ENCODE measurements at regions not wholly inside any gene's neighbourhood (a gene's known extent, or its start where the extent isn't known, plus 50 kb on each side); places are given as distances from the start of the nearest gene placed in this dataset.
"Not testable (repeated sequence)": the region's sequence is repeated elsewhere in the genome, so short reads cannot be mapped to it uniquely, and the experiment has no call there.

DNA sequence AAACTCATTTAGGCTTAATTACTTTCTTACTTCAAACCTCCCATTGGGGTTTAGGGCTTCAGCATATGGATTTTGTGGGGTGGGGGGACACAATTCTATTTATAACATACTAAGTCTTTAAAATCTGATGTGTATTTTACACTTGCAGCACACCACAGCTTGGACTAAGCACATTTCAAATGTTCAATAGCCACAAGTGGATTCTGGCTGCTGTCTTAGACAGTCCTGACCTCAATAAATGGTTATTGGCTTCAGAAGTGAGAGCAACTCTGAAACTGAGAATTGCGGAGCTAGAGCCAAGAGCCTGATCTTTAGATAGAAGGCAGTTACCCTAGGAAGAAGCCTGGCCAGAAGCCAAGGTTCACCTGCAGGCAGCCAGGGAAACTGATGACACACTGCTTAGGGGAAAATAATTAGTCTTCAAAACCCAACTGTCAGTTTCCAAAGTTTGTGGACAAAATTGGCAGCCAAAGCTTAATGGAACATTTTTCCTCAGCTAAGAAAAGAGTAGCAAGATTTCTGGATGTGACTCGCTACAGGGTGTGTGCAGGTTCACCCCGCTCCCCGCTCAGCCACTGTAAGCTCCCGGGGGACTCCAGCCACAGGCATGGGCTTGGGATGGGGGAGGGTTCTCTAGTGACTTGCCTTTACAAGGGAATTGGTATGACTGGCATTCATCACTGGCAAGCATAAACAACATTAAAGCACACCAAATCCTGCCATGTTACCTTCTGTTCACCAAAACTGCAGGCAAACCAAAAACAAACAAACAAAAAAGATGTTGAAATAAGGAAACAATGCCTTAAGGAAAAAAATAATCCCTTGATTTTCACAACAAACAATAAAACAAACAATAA, 219.8 kb downstream of the TFAP2A start:
- in situ Hi-C loops (cut with HindIII; ENCODE audit: low sequenced_read_pairs): no loop called here
- no peak for DNase-seq (ENCODE audit: low spot score)

DNA sequence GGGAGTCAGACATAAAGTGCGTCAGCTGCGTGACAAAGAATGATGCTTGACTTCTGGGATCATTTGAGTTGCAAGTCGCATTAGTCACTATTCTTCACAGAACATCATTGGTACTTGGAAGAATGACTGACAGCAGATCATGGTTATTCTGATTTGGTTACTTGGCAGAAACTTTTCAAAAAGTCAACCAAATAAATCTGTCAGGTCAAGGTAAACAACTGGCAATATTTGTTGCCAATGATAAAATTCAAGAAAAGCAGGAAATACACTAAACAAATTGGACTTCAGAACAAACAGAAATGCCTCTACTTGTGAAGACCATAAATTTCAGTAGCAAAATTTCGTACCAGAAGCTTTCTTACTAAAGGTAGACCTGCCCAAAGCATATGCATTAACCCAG, 221.6 kb downstream of the TFAP2A start:
- in situ Hi-C loops (cut with HindIII; ENCODE audit: low sequenced_read_pairs): no loop called here
- no peak for DNase-seq (ENCODE audit: low spot score)

DNA sequence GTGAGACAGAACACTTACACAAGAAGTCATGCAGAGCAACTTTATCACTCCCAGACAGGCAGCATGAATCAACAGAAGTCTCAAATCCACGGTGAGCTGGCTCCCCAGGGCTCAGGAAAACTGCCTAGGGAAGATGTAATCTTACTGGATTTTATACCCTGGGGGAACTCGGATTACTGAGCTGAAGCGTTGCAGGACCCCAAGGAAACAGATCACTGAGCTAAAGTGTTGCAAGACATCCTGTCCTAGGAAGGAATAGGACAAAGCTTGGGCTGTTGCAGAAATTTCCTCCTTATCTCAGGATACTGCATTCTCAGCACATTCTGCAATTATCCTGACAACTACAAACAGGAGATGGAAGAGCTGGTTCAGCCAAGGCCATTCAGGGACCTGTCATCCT, 224.8 kb downstream of the TFAP2A start:
- DNase-seq (ENCODE audit: low spot score): no peak
- in situ Hi-C loops (cut with HindIII; ENCODE audit: low sequenced_read_pairs): no loop called here

DNA sequence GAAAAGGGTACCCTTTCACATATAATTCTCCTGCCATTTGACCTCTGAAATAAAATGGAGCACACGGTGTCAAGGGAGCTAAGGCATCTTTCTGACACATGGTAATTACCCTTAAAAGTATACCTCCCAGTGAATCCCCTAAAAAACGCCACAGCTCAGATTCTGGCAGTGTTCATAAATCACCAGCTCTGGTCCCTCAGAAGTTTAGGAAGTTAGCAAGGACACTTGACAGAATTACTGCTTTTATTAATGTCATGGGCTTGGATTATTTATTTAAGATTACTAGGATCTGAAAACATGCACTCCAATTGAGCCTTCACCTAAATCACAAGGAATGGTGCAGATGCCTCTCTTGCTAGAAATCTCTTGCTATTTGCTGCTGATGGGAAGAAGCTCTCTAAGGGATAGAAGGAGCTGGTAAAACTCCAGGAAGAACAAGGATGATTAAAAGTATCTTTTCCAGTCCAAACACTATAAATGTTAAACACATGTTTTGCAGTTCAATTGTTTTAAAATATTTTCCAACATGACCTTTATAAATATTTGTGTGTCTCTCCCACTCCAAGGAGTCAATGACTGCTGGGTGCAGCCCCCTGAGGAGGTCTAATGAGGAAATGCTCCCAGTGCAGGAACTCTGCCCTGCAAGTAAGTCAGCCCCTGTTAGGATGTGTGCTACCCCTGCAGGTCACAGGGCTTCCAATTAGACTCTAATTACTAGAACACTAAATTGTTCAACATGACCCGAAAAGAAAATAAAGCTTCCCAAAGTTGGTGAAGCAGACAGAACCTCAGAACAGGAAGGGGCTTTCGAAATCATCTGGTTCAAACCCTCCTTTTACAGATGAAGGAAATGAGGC, 230.3 kb downstream of the TFAP2A start:
- DNase-seq (ENCODE audit: low spot score): no peak
- in situ Hi-C loops (cut with HindIII; ENCODE audit: low sequenced_read_pairs): no loop called here

DNA sequence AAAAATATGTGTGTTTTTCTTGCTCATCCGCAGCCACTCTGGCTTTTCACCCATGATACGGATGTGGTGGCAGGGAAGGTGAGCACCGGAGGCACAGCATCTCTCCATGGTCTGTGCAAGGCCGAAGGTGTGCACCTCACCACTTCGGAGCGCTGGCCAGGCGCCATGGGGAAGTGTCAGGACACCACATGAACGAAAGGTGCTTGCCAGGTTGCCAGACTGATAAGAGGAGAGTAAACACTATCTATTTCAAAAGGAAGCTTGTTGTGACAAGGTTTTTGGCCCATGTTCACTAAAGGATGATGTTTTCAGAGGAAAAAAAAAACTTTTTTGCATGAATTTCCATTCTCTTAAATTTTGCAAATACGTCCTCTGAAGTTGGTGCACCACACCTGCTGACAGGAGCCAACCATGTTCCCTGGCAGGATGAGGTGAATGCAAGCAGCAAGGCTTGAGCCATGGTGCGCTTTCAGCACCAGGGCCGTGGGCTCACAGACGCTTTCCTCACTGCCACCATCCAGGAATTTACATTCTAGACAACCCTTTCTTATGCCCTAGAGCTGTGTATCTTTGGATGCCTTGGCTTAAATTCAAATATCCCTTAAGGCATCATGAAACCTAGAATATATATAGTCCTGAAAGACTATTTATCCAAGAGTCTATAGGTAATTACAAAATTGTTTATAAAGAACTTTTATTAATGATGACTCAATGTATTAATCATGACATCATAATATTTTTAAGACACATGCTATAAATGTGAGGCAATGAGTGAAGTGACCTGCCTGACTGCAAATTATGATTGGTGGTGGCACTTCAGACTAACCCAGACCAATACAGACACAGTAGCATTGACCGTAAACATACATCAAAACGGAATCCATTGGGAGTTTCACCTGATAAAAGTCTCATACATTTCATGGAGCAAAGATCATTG, 234.5 kb downstream of the TFAP2A start:
- in situ Hi-C loops (cut with HindIII; ENCODE audit: low sequenced_read_pairs): no loop called here
- no peak for DNase-seq (ENCODE audit: low spot score)

DNA sequence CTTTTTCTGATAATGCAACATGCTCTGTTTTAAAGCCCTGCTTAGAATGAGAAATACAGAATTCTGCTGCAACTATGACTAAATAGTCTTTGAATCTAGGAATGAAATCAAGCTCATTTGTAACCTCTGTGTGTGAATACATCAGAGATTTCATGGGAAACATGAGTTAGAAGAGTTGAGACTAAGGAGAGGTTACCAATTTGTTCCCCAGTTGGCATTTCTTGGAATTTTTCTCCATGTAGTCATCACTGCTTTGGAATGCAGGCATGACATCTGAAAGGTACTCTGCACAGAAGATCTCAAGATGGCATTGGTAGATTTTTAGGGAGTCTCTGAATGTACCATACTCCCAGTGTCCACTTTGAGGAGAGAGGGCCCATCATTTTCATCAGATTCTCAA, 237.2 kb downstream of the TFAP2A start:
- in situ Hi-C loops (cut with HindIII; ENCODE audit: low sequenced_read_pairs): no loop called here
- no peak for DNase-seq (ENCODE audit: low spot score)

DNA sequence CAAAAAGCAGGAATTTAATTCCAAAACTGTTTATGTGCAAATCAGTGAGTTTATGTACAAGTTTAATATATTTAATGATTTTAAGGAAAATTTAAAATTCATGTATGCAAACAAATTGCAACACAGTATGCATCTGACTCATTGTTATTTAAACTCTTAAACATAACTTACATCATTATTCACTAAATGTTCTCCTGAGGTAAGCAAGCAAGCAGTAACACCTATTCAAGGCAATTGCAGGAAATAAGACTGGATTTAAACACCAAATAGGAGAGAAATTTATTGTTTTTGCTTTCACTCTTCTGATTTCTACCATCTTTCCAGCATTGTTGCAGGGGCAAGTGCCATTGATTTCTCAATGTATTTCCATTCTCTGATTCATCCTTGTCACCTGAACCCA, 239.5 kb downstream of the TFAP2A start:
- no peak for DNase-seq (ENCODE audit: low spot score)
- in situ Hi-C loops (cut with HindIII; ENCODE audit: low sequenced_read_pairs): no loop called here

DNA sequence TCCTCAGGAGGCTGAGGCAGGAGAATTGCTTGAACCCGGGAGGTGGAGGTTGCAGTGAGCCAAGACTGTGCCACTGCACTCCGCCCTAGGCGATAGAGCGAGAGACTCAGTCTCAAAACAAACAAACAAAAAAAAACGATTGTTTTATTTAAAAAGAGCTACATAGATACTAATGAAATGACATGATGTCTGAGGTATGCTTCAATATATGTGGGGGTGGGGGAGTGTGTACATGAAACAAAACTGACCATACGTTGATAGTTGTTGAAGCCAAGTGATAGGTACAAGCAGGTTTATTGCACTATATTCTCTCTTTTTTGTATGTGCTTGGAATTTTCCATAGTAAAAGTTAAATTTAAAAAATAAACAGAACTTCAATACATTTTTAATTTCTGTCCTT, 240.1 kb downstream of the TFAP2A start:
- in situ Hi-C loops (cut with HindIII; ENCODE audit: low sequenced_read_pairs): no loop called here
- DNase-seq (ENCODE audit: low spot score): no peak

DNA sequence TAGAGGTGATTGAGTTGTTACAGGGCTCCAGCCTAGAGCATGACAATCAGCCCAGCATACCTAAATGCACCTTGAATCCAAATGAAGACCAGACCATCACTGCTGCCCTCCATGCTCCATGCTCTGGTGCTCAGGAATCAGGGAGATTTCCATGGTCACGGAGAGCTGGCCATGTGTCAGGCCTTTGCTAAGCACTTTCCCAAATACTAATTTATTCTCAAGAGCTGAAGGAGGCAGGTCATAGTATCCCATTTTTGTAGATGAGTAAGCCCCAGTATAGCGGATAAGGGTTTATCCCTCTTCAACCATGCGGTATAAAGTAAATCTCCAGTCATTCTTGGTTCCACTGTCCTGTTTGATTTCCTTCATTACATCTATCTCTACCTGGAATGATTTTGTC, 240.8 kb downstream of the TFAP2A start:
- in situ Hi-C loops (cut with HindIII; ENCODE audit: low sequenced_read_pairs): no loop called here
- no peak for DNase-seq (ENCODE audit: low spot score)

DNA sequence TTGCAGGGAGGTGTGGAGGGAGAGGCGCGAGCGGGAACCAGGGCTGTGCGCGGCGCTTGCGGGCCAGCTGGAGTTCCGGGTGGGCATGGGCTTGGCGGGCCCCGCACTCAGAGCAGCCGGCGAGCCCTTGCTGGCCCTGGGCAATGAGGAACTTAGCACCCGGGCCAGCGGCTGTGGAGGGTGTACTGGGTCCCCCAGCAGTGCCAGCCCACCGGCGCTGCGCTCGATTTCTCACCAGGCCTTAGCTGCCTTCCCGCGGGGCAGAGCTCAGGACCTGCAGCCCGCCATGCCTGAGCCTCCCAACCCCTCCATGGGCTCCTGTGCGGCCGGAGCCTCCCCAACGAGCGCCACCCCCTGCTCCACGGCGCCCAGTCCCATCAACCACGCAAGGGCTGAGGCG, 243.2 kb downstream of the TFAP2A start:
- in situ Hi-C loops (cut with HindIII; ENCODE audit: low sequenced_read_pairs): not testable (repeated sequence)

DNA sequence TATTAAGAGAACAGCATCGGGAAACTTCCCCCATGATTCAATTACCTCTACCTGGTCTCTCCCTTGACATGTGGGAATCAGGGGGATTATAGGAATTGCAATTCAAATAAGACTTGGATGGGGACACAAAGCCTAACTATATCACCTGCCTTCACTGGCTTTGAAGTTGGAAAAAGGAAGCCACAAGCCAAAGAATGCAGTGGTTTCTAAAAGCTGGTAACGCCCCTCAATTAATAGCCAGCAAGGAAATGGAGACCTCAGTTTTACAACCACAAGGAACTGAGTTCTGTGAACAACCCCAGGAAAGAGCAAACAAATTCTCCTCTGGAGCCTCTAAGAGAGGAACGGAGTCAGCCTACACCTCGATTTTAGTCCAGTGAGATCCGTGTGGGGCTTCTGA, 244.1 kb downstream of the TFAP2A start:
- in situ Hi-C loops (cut with HindIII; ENCODE audit: low sequenced_read_pairs): no loop called here
- DNase-seq (ENCODE audit: low spot score): no peak

More for the DNA sequence above, 243.2 kb downstream of the TFAP2A start:
- not testable (repeated sequence) for DNase-seq (ENCODE audit: low spot score)

DNA sequence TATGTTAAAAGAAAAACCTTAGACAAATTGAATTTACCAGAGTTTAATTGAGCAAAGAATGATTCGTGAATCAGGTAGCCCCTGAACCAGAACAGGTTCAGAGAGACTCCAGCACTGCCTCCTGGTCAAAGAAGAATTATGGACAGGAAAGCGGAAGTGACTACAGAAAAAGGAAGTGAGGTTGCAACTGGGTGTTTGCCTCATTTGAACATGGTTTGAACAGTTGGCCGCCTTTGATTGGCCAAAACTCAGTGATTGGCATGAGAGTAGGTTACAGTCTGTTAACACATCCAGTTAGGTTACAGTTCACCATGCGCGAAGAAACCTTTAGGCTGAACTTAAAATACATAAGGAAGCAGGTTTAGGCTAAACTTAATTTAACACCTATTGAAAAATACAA, 248.8 kb downstream of the TFAP2A start:
- no peak for DNase-seq (ENCODE audit: low spot score)
- in situ Hi-C loops (cut with HindIII; ENCODE audit: low sequenced_read_pairs): no loop called here

DNA sequence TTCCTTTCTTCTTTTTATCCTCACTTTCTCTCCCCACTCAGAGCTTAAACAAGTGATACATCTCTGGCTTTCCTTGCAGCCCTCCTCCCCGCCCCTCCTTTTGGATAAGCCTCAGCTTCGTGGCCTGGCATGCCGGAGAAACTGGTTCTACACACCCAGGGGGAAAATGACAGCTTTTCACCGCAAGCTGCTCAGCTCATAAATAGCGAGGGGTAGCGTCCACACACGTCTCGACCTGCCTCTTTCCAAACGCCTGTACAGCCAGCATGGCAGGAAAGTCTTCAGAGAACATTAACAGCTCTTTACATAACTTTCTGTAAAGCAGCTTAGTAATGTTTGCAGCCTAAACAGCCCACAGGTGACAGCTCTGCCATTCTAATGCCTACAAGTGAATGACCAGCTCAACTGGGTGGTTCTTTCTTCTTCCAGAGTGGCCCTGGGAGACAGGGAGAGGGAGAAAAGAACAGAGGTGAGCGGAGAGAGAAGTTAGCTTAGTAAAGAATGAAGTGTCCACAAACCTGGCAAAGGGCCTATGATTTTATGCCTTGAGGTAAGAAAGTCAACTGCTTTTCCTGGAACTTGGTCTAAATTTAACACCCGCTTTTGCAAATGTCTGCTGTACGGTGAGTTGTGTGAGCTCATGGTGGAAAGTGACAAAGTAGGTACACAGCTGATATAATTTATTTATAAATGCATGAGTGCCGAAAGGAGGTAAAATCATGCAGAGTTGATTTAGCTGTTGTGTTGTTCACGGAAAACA, 251.5 kb downstream of the TFAP2A start:
- DNase-seq (ENCODE audit: low spot score): no peak

DNA sequence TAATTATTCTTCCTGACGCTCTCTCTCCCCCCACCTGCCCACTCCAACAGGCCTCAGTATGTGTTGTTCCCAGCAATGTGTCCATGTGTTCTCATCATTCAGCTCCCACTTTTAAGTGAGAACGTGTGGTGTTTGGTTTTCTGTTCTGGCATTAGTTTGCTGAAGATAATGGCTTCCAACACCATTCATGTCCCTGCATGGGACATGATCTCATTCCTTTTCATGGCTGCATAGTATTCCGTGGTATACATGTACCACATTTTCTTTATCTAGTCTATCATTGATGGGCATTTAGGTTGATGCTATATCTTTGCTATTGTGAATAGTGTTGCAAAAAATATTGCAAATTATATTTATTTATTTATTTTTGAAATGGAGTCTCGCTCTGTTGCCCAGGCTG, 258.0 kb downstream of the TFAP2A start:
- in situ Hi-C loops (cut with HindIII; ENCODE audit: low sequenced_read_pairs): no loop called here
- DNase-seq (ENCODE audit: low spot score): no peak

More for the DNA sequence above, 251.5 kb downstream of the TFAP2A start:
- in situ Hi-C loops (cut with HindIII; ENCODE audit: low sequenced_read_pairs): no loop called here

DNA sequence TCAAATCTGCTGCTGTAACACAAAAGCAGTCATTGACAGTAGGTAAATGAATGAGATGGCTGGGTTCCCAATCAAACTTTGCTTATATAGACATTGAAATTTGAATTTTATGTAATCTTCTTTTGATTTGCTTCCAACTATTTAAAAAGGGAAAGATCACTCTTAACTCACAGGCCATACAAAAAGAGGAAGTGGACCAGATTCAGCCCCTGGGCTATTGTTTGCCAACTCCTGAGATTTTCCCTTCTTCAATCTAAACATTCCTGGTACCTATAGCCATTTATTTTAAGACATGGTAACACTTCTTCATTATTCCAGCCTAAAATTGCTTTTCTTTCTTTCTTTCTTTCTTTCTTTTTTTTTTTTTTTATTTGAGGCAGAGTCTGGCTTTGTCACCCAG, 260.6 kb downstream of the TFAP2A start:
- DNase-seq (ENCODE audit: low spot score): no peak
- in situ Hi-C loops (cut with HindIII; ENCODE audit: low sequenced_read_pairs): no loop called here

DNA sequence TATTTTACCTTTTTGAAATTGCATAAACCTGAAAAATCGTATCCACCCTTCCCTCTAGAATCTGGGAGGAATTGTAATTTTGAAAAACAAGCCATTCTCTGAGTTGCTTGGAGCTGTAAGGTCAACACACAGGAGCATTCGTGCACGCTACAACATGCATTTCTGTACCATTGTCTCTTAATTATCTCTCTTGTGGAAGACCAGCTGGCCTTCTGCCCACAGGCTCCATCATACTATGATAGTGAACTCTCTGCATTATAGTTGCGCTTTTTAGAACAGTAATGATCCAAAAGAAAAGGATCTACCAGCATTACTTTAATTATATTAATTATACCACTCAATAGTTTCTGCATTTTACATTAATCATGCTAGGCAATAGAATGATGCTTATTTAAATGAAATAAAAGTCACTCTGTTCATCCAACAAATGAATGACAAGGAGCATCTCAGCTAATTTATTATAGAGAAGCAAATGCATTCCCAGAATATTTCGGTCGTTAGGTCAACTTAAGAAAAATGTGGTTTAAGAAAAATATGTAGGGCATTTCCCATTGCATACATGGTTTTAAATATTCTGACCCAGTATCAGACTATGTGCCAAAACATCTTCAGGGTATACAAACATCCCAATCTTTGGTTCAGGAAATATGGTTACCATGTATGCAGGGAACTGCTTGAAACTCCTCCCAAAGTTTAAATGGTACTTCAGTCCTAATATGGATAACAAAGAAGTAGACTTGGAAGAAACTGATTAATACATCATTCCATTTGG, 263.5 kb downstream of the TFAP2A start:
- in situ Hi-C loops (cut with HindIII; ENCODE audit: low sequenced_read_pairs): no loop called here
- DNase-seq (ENCODE audit: low spot score): no peak

DNA sequence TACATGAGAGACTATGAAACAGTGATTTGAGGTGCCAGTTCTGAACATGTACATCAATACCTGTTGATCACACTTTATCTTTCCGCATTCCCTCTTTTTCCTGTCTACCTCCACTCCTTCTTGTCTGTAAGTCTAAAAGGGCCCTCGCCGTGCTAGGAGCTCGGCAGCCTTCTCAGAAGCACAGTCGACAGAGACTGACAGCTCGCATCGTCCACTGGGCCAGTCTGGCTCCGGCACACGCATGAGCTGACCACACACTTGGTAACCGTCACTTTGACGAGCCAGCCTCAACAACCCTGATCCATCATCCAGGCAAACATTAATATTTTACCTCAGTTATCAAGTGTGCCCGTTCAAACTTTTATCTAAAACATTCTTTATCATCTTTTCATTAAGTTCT, 265.3 kb downstream of the TFAP2A start:
- in situ Hi-C loops (cut with HindIII; ENCODE audit: low sequenced_read_pairs): no loop called here
- DNase-seq (ENCODE audit: low spot score): no peak

Measured in G401 (cell line).